DND-41 (cell line): ENCODE measurements at regions not wholly inside any gene's neighbourhood (a gene's known extent, or its start where the extent isn't known, plus 50 kb on each side); places are given as distances from the start of the nearest gene placed in this dataset.

Source experiments
- ATAC-seq: fragments of 200-7000 bp; cut with Tn5 transposase; 3 replicates; pipeline ENCODE4 v1.9.1; 2021; ENCODE audit warnings: low read depth; ENCODE audit not compliant: insufficient read depth
- DNase-seq: peaks from one replicate; pipeline ENCODE4 v3.0.0-alpha.2; 2020
- H2AFZ ChIP-seq: 2 replicates; pipeline ENCODE4 v1.6.0; 2012; ENCODE audit warnings: low read depth, low read length
- H3K27ac ChIP-seq: 2 replicates; pipeline ENCODE4 v1.5.1; 2012; ENCODE audit warnings: low read length, inconsistent platforms
- H3K27me3 ChIP-seq: fragments of 200-600 bp; sonication (generic); 2 replicates; pipeline ENCODE4 v1.6.0; 2012; ENCODE audit warnings: low read length, mild to moderate bottlenecking, inconsistent platforms; ENCODE audit not compliant: insufficient read depth, poor library complexity
- H3K36me3 ChIP-seq: 2 replicates; pipeline ENCODE4 v1.5.1; 2012; ENCODE audit warnings: low read length, inconsistent platforms; ENCODE audit not compliant: insufficient read depth
- H3K4me1 ChIP-seq: 2 replicates; pipeline ENCODE4 v1.5.1; 2012; ENCODE audit warnings: mild to moderate bottlenecking, low read length; ENCODE audit not compliant: insufficient read depth
- H3K4me2 ChIP-seq: 2 replicates; pipeline ENCODE4 v1.6.0; 2012; ENCODE audit warnings: mild to moderate bottlenecking, moderate library complexity, low read length, inconsistent platforms; ENCODE audit not compliant: insufficient read depth
- H3K4me3 ChIP-seq, 2 experiments: fragments of 200-600 bp in 1 of 2; shearing (Covaris generic) in 1 of 2; 2 replicates each; pipeline ENCODE4 v1.5.1; 2012 to 2016; ENCODE audit warnings: inconsistent platforms in 2 of 2, low read length in 2 of 2, mild to moderate bottlenecking in 2 of 2, low read depth in 1 of 2, moderate library complexity in 1 of 2
- H3K79me2 ChIP-seq: 2 replicates; pipeline ENCODE4 v1.6.0; 2012; ENCODE audit warnings: low read length, inconsistent platforms; ENCODE audit not compliant: insufficient read depth
- H3K9ac ChIP-seq: 2 replicates; pipeline ENCODE4 v1.6.0; 2012; ENCODE audit warnings: low read depth, mild to moderate bottlenecking, inconsistent platforms, low read length, moderate library complexity
- H3K9me3 ChIP-seq: 2 replicates; pipeline ENCODE4 v1.5.1; 2012; ENCODE audit warnings: low read length, moderate library complexity, mild to moderate bottlenecking, inconsistent platforms; ENCODE audit not compliant: insufficient read depth, severe bottlenecking
- H4K20me1 ChIP-seq: 2 replicates; pipeline ENCODE4 v1.6.0; 2012; ENCODE audit warnings: low read length; ENCODE audit not compliant: insufficient read depth
- EZH2 ChIP-seq: IDR thresholded peaks from 3 replicates; pipeline ENCODE4 v1.6.1; 2012; ENCODE audit warnings: borderline replicate concordance, low read depth, mild to moderate bottlenecking, moderate library complexity, low read length, inconsistent platforms; ENCODE audit not compliant: severe bottlenecking
- TF ChIP-seq, protein P1 (sequence below): IDR thresholded peaks from 2 replicates; pipeline ENCODE4 v1.5.1; 2012; ENCODE audit warnings: borderline replicate concordance, low read length, moderate library complexity, mild to moderate bottlenecking; ENCODE audit not compliant: poor library complexity, severe bottlenecking; ENCODE audit errors: extremely low read depth

DNA sequence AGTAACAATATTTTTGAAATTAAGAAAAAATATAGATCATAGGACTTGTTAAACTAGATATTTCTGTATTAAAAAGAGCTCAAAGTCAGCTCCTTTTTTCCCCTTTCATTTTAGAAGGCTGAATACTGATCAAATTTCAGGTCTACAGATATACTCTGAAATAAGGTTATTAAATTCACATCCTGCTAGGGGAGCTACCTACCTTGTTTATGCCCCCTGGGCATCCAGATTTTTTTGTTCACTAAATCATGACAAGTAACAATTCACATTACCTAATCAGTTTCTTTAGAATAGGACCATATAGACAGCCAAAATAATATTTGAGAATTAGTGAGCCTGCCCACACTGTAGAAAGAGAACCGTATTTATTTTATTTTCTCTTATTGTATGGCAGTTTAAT, 276.2 kb downstream of the USP25 start:
- Histone ChIP-seq H3K4me1 (no peaks in the 10 kb centered on the region), H2AFZ (no peak overlapping the region), H4K20me1 (no peaks in the 10 kb centered on the region), H3K36me3 (no peaks in the 10 kb centered on the region), H3K79me2 (no peaks in the 10 kb centered on the region), H3K27ac (no peak overlapping the region), H3K4me3 (no peak overlapping the region), H3K4me2 (no peak overlapping the region), H3K9me3 (no peaks in the 10 kb centered on the region), H3K27me3 (no peaks in the 10 kb centered on the region), H3K9ac (no peak overlapping the region)
- TF ChIP-seq EZH2: no peak
- TF ChIP-seq, protein P1, sequence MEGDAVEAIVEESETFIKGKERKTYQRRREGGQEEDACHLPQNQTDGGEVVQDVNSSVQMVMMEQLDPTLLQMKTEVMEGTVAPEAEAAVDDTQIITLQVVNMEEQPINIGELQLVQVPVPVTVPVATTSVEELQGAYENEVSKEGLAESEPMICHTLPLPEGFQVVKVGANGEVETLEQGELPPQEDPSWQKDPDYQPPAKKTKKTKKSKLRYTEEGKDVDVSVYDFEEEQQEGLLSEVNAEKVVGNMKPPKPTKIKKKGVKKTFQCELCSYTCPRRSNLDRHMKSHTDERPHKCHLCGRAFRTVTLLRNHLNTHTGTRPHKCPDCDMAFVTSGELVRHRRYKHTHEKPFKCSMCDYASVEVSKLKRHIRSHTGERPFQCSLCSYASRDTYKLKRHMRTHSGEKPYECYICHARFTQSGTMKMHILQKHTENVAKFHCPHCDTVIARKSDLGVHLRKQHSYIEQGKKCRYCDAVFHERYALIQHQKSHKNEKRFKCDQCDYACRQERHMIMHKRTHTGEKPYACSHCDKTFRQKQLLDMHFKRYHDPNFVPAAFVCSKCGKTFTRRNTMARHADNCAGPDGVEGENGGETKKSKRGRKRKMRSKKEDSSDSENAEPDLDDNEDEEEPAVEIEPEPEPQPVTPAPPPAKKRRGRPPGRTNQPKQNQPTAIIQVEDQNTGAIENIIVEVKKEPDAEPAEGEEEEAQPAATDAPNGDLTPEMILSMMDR: no peak
- ATAC-seq (no peak), DNase-seq (no peak)

DNA sequence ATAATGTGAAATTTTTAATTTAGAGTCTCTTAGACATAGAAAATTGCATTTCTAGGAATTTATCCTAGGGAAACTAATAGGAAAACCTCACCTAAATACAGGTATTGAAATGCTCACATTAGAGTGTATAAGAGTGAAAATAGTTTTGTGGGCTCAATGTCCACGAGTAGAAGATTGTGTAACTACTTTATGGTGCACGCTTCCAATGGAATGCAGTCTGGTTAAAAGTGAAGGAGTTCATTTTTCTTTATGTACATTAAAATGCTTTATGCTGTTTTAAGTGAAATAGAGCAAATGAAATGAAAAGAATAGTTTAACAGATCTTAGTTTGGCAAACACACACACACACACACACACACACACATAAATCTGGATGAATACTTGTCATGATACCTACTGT, 278.2 kb downstream of the USP25 start:
- ATAC-seq: no peak

DNA sequence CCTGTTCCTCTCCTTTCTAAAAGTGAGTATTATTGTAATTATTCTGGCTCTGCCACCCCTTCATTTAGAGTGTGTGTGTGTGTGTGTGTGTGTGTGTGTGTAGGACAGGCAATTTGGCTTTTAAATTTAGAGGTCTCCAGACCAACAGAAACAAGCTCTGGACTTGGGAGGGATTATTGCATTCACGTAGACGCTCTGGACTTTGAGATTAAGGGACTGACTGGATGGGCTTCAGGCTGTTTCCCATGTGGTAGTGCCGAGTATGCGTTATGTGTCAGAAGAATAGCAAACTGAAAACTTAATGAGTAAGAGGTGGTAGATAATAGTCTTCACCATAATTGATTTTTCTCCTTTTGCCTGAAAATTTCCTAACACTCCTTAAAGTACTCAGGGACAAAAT, 281.9 kb downstream of the USP25 start:
- H3K9me3 ChIP-seq: no peaks in the 10 kb centered on the region
- no peaks in the 10 kb centered on the region for H4K20me1 ChIP-seq
- ATAC-seq (no peak), DNase-seq (no peak)
- no peaks in the 10 kb centered on the region for H3K36me3 ChIP-seq
- H3K27ac ChIP-seq: no peak overlapping the region
- H3K9ac ChIP-seq: no peak overlapping the region
- H3K4me1 ChIP-seq: no peaks in the 10 kb centered on the region
- no peaks in the 10 kb centered on the region for H3K79me2 ChIP-seq
- TF ChIP-seq EZH2: no peak
- TF ChIP-seq, protein P1: no peak
- H2AFZ ChIP-seq: no peak overlapping the region
- no peak overlapping the region for H3K4me2 ChIP-seq
- no peaks in the 10 kb centered on the region for H3K27me3 ChIP-seq
- H3K4me3 ChIP-seq: no peak overlapping the region

More for the DNA sequence above, 278.2 kb downstream of the USP25 start:
- no peaks in the 10 kb centered on the region for H4K20me1 ChIP-seq
- no peak overlapping the region for H2AFZ ChIP-seq
- H3K4me1 ChIP-seq: no peaks in the 10 kb centered on the region
- DNase-seq: no peak
- no peaks in the 10 kb centered on the region for H3K9me3 ChIP-seq
- H3K27me3 ChIP-seq: no peaks in the 10 kb centered on the region
- no peak overlapping the region for H3K9ac ChIP-seq
- H3K4me2 ChIP-seq: no peak overlapping the region
- no peaks in the 10 kb centered on the region for H3K79me2 ChIP-seq
- no peaks in the 10 kb centered on the region for H3K36me3 ChIP-seq
- TF ChIP-seq, protein P1: no peak
- no peak for TF ChIP-seq EZH2
- no peak overlapping the region for H3K27ac ChIP-seq
- no peak overlapping the region for H3K4me3 ChIP-seq

DNA sequence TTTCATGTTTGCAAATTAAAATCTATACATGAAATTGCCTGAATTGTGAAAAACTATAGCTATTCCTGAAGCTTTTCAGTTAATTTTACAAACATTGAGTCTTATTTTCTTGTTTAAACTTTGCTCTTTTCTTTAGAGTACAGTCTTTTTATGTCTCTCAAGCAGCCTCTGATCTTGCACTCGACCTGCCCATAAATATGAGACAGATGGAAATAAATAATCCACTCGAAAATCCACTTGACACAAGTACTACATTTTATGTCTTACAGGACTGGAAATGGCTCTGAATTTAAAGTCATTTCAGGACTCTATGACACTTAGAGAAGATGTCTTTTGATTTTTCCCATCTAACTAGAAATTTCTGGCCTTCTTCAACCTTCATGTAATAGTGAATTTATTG, 283.8 kb downstream of the USP25 start:
- Histone ChIP-seq H3K4me3 (no peak overlapping the region), H3K79me2 (no peaks in the 10 kb centered on the region), H3K9me3 (no peaks in the 10 kb centered on the region), H3K4me1 (no peaks in the 10 kb centered on the region), H3K27me3 (no peaks in the 10 kb centered on the region), H3K27ac (no peak overlapping the region), H4K20me1 (no peaks in the 10 kb centered on the region), H3K36me3 (no peaks in the 10 kb centered on the region), H3K4me2 (no peak overlapping the region), H2AFZ (no peak overlapping the region), H3K9ac (no peak overlapping the region)
- ATAC-seq: no peak
- TF ChIP-seq, protein P1: no peak
- TF ChIP-seq EZH2: no peak
- no peak for DNase-seq
